ENCODE measurements at regions not wholly inside any gene's neighbourhood (a gene's known extent, or its start where the extent isn't known, plus 50 kb on each side); places are given as distances from the start of the nearest gene placed in this dataset.

- DNase-seq: no peak
Measured at GRCh38 chr7:17054206-17054605, 172.4 kb upstream of the AGR3 start.

- DNase-seq: no peak
Measured at GRCh38 chr7:17054836-17055235, 173.1 kb upstream of the AGR3 start.

GRCh38 chr7:17055596-17055995 is 173.8 kb upstream of the AGR3 start:
- DNase-seq: no peak

- DNase-seq: no peak
Measured at GRCh38 chr7:17056491-17057142, 174.8 kb upstream of the AGR3 start.

GRCh38 chr7:17057143-17057509 is 175.3 kb upstream of the AGR3 start:
- no peak for DNase-seq

DNA sequence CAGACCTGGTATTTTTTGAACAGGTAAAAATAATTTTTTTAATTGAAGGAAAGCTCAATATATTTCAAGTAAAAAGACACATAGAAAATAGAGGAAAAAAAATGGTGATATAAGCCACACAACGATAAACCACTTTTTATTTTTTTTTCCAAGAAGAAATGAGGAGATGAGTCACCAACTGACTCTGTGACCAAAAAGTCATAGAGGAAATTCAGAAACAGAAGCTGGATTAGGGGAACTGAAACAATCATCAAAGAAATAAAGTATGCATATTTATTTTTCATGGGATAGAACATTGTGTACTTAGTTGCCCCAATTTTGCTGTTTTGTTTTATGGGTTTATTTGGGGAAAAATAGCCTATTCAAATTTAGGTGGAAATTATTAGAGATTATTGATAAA is 176.8 kb upstream of the AGR3 start:
- DNase-seq: no peak

- no peak for DNase-seq
Measured at GRCh38 chr7:17060051-17060450, 178.3 kb upstream of the AGR3 start.

GRCh38 chr7:17061443-17061842 is 179.7 kb upstream of the AGR3 start:
- DNase-seq: no peak

DNA sequence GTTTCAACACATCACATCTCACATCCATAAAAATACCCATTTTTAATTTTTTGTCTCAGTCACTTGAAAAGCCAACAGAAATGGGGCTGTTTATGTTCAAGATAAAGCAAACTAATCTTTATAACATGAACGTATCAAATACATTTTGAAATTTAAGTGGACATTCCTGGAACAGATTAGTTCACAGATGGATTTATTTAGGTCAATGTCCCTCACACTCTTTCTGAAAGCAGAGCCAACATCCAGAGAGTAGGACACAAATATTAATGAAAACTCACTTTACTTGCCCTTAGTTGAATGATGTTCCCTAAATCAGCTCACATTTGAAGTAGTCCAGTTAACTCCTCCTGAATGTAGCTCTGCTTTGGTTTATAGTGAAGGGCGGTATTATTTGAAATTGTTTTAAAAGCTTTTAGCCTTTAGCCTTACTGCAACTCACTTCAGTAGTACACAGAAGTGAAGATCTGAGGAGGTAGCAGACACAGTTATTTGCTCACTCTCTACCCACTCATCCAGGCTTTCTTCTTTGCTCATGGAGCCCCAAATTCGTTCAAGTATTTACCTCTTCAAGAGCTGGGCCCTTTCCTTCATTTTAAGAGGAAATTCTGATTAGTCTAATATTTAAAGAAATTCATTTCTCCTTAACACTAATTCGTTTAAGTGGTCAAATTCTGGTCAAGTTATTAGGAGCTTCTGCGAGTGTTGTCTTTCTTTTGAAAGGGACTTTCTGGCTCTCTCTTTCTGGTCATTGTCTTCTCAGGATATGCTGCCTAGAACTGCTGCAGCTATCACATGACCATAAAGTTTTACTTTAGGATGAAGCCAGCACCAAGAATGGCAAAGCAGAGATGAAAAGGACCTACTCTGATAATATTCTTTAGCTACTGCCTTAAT is 180.6 kb upstream of the AGR3 start:
- DNase-seq: no peak

DNA sequence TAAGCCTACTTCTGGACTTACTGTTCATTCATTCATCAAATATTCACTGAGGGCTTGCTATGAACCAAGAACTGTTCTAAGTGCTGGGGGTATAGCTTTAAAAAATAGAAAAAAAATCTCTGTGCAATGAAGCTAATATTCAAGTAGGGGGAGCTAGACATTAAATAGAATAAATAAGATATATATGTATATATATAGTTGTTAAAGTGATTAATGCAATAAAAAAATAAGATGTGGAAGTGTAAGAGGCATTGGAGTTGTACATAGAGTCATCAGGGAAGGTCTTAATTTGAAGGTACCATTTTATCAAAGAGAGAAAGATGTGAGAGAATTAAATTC is 181.2 kb upstream of the AGR3 start:
- DNase-seq: no peak

GRCh38 chr7:17067691-17068090 is 185.9 kb upstream of the AGR3 start:
- DNase-seq: no peak

GRCh38 chr7:17069146-17069545 is 187.4 kb upstream of the AGR3 start:
- no peak for DNase-seq

GRCh38 chr7:17070231-17070708 is 188.5 kb upstream of the AGR3 start:
- no peak for DNase-seq

- DNase-seq: no peak
Measured at GRCh38 chr7:17071866-17072265, 190.1 kb upstream of the AGR3 start.

DNA sequence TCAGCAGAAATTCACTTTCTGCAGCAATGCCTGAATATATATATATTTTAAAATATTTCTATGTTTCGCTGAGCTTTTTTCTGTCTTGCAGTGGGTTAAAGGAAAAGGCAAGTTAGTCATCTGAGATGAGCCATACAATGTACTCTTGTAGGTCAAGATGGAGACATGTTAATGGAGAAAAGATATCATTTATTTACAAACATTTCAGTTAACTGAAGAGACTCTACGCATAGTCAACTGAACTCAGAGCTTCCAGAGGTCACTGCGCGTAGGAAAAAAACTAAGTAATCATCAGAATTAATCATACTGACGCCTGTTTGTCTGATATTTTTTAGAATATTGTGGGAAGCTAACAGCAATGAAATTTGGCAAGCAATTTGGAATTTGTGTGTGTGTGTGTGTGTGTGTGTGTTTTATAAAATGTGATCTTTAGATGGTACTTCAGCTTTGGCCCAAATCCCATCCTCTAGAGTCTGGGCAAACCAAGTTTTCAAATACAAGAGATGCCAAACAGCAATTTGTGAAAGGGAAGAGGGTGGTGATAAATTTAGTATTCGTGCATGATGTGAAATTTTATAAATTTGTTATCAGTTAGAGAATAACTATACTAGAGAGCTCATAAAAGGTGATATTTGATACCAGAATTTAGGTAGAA is 193.9 kb upstream of the AGR3 start:
- DNase-seq: no peak

DNA sequence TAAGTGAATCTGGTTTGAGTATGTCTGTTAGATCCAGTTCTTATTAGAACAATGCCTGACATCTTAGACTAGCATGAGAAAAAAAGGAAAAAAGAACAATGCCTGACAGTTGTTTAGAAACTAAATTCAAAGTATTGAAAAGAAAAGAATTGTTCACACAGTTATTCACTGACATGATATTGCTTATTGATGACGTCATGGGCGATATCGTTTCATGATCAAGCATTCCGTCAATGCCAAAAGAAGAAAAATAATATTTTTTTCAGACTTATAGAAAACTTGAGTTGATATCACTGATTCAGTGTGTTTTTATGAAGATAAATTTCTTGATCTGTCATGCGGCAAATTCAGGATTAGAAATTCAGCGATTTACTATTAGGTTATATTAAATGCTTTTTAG is 196.5 kb upstream of the AGR3 start:
- DNase-seq: no peak

- DNase-seq: no peak
Measured at GRCh38 chr7:17083392-17084165, 201.8 kb upstream of the AGR3 start.

DNA sequence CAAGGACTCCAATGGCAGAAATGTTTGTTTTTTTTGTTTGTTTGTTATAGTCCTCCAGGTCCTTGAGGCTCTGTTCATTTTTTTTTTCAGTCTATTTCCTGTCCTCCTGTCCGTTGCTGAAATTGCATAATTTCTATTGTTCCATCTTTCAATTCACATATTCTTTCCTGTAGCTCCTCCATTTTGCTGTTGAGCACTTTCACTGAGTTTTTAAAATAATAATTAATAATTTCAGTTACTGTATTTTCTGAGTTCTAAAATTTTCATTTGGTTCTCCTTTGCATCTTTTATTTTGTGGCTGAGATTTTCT is 202.3 kb upstream of the AGR3 start:
- DNase-seq: no peak

GRCh38 chr7:17085186-17085585 is 203.4 kb upstream of the AGR3 start:
- no peak for DNase-seq

- DNase-seq: no peak
Measured at GRCh38 chr7:17086403-17086802, 204.6 kb upstream of the AGR3 start.

DNA sequence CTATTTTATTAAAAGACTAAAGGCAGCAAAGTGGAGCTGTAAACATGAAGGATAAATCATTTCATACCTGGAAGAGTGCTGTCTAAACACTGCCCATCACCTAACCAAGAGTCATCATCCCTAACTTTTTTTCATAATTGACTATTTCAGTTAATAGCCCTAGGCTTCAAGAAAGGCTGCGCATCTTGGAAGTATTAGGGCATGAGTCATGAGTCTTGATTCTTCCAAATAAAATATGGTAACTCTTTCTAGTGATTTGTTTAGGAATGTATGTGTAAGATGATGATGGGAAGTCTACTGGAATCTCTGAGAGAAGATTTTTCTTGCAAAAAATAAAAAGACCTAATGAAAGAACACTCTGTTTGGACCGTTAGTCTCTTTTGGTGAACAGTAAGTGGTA is 207.7 kb upstream of the AHR start:
- DNase-seq: no peak

- no peak for DNase-seq
Measured at GRCh38 chr7:17093461-17093860, 205.0 kb upstream of the AHR start.

DNA sequence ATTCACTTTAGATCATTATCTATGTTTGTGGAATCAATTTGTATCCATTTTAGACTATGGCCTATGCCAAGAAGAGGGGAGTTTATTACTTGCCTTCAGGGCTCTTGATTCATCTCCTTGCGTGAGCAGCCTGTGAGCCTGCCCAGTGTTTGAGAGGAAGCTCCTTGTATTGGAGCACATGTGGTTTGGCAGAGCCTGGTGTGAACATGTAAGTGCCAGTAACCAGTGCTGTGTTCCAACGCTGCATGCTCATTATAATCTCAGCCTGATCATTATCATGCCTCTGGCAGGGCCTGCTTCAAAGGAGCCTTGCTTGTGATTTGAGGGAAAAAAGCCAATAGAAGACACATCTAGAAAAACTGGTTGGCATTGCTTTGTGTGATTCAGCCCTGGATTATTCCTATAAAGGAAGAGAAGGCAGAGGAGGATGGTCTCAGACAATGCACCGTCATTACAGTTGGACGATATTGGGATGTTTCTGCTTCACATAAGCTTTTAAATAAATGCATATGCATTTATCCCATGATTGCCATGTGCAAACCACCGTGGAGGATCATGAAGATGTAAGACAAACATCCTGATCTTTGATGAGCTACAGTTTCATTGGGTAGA is 203.4 kb upstream of the AHR start:
- DNase-seq: peak; percentile 31
